Neural cell (in vitro differentiated cells): ENCODE measurements at regions not wholly inside any gene's neighbourhood (a gene's known extent, or its start where the extent isn't known, plus 50 kb on each side); places are given as distances from the start of the nearest gene placed in this dataset.

Source experiments
- H2AFZ ChIP-seq: fragments of 200-600, 300-800 bp; sonication (generic), shearing (Covaris generic); 2 replicates; pipeline ENCODE4 v1.6.0; 2014; ENCODE audit warnings: low read depth, mild to moderate bottlenecking, antibody characterized with exemption, low read length, moderate library complexity
- H3F3A ChIP-seq: fragments of 200-600 bp; shearing (Covaris generic); 2 replicates; pipeline ENCODE4 v1.6.1; 2016; ENCODE audit warnings: mild to moderate bottlenecking, moderate library complexity, mixed read lengths, antibody characterized with exemption, low read length; ENCODE audit not compliant: insufficient read depth, poor library complexity, severe bottlenecking
- H3K27ac ChIP-seq: fragments of 200-600, 300-800 bp; sonication (generic), shearing (Covaris generic); 2 replicates; pipeline ENCODE4 v1.5.1; 2014; ENCODE audit warnings: mild to moderate bottlenecking, low read length, moderate library complexity
- H3K27me3 ChIP-seq: fragments of 300-800, 200-600 bp; sonication (generic), shearing (Covaris generic); 2 replicates; pipeline ENCODE4 v1.6.0; 2014; ENCODE audit warnings: mild to moderate bottlenecking, low read depth, low read length, moderate library complexity; ENCODE audit not compliant: insufficient read depth
- H3K36me3 ChIP-seq: fragments of 300-800, 200-600 bp; sonication (generic), shearing (Covaris generic); 2 replicates; pipeline ENCODE4 v1.5.1; 2014; ENCODE audit warnings: mild to moderate bottlenecking, antibody characterized with exemption, low read length, moderate library complexity; ENCODE audit not compliant: insufficient read depth
- H3K4me2 ChIP-seq: fragments of 300-800, 200-600 bp; sonication (generic), shearing (Covaris generic); 2 replicates; pipeline ENCODE4 v1.6.0; 2014; ENCODE audit warnings: mild to moderate bottlenecking, low read length
- H3K4me3 ChIP-seq: fragments of 300-800, 200-600 bp; sonication (generic), shearing (Covaris generic); 2 replicates; pipeline ENCODE4 v1.5.1; 2014; ENCODE audit warnings: mild to moderate bottlenecking, low read length, moderate library complexity
- H3K79me2 ChIP-seq: fragments of 200-600 bp; shearing (Covaris generic); replicated peaks from 2 replicates; pipeline ENCODE4 v1.6.0; 2014; ENCODE audit warnings: mild to moderate bottlenecking, low read length, moderate library complexity; ENCODE audit not compliant: insufficient read depth
- H3K9ac ChIP-seq: fragments of 300-800, 200-600 bp; sonication (generic), shearing (Covaris generic); 2 replicates; pipeline ENCODE4 v1.6.1; 2016; ENCODE audit warnings: mild to moderate bottlenecking, low read length, mixed read lengths
- H3K9me2 ChIP-seq: fragments of 200-600 bp; shearing (Covaris generic); 2 replicates; pipeline ENCODE4 v1.6.1; 2016; ENCODE audit warnings: mild to moderate bottlenecking, low read length, mixed read lengths; ENCODE audit not compliant: insufficient read depth
- H3K9me3 ChIP-seq: fragments of 200-600, 300-800 bp; sonication (generic), shearing (Covaris generic); 2 replicates; pipeline ENCODE4 v1.6.1; 2016; ENCODE audit warnings: mild to moderate bottlenecking, mixed run types, low read length, moderate library complexity, mixed read lengths
- H4K20me1 ChIP-seq: fragments of 200-600 bp; shearing (Covaris generic); 2 replicates; pipeline ENCODE4 v1.6.1; 2016; ENCODE audit warnings: mild to moderate bottlenecking, mixed run types; ENCODE audit not compliant: insufficient read depth
- CTCF ChIP-seq: fragments of 450-650 bp; IDR thresholded peaks from 2 replicates; pipeline ENCODE4 v1.5.1; 2014; ENCODE audit warnings: antibody characterized with exemption, mild to moderate bottlenecking, moderate library complexity; ENCODE audit not compliant: poor library complexity, severe bottlenecking
- EP300 ChIP-seq: fragments of 450-650 bp; conservative IDR thresholded peaks from 2 replicates; pipeline ENCODE4 v1.6.1; 2014; ENCODE audit warnings: antibody characterized with exemption, mild to moderate bottlenecking, moderate library complexity; ENCODE audit not compliant: poor library complexity, severe bottlenecking
- EZH2 ChIP-seq: fragments of 200-600, 300-800 bp; shearing (Covaris generic), sonication (generic); IDR thresholded peaks from 2 replicates; pipeline ENCODE4 v1.6.1; 2014; ENCODE audit warnings: antibody characterized with exemption, low read length, borderline replicate concordance, mild to moderate bottlenecking; ENCODE audit not compliant: insufficient read depth, poor library complexity, severe bottlenecking
- MXI1 ChIP-seq: fragments of 450-650 bp; conservative IDR thresholded peaks from 2 replicates; pipeline ENCODE4 v1.6.1; 2014; ENCODE audit warnings: antibody characterized with exemption, mild to moderate bottlenecking; ENCODE audit not compliant: poor library complexity, severe bottlenecking
- POLR2AphosphoS5 ChIP-seq: IDR thresholded peaks from 2 replicates; pipeline ENCODE4 v1.6.1; 2012
- RAD21 ChIP-seq: fragments of 450-650 bp; conservative IDR thresholded peaks from 2 replicates; pipeline ENCODE4 v1.6.1; 2014; ENCODE audit warnings: antibody characterized with exemption, mild to moderate bottlenecking, moderate library complexity
- SMC3 ChIP-seq: fragments of 450-650 bp; conservative IDR thresholded peaks from 2 replicates; pipeline ENCODE4 v1.6.1; 2014; ENCODE audit warnings: antibody characterized with exemption, mild to moderate bottlenecking, moderate library complexity; ENCODE audit not compliant: poor library complexity
- TAF1 ChIP-seq: IDR thresholded peaks from 2 replicates; pipeline ENCODE4 v1.6.1; 2012; ENCODE audit warnings: low read depth
- TF ChIP-seq, protein P1 (sequence below): IDR thresholded peaks from 2 replicates; pipeline ENCODE4 v1.6.1; 2012; ENCODE audit warnings: borderline replicate concordance

- Histone ChIP-seq H3K4me2 (no peak overlapping the region), H3K79me2 (no peaks in the 10 kb centered on the region), H2AFZ (no peak overlapping the region)
Observed at GRCh38 chr5:96318569-96319110, 114.4 kb downstream of the PCSK1 start.

DNA sequence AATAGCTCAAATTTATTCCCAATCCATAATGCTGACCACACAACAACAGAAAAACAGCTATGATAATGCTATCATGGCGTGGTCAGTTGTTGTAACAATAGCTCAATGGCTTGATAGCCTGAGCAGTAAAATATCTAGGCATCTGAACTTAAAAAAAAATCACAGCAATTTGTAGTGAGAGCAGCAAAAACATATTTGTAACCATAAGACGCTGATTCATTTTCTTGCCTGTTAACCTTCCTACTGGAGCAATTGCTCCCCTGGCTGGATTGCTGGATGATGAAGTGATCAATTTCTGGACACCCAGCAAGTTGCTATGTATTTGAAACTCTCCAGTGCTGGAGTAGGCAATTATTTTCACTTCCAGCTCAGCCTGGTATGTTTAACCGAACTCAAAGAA is 115.1 kb downstream of the PCSK1 start:
- Histone ChIP-seq H3K9me2 (no peaks in the 10 kb centered on the region), H3K27ac (no peak overlapping the region), H2AFZ (no peak overlapping the region), H4K20me1 (no peaks in the 10 kb centered on the region), H3K4me3 (no peak overlapping the region), H3K27me3 (no peaks in the 10 kb centered on the region), H3K4me2 (no peak overlapping the region), H3K9me3 (no peaks in the 10 kb centered on the region), H3K79me2 (no peaks in the 10 kb centered on the region), H3K9ac (no peak overlapping the region), H3F3A (no peaks in the 10 kb centered on the region), H3K36me3 (no peaks in the 10 kb centered on the region)
- peak; percentile 74 for TF ChIP-seq POLR2AphosphoS5
- no peak for TF ChIP-seq MXI1

More at GRCh38 chr5:96318569-96319110, 114.4 kb downstream of the PCSK1 start:
- no peaks in the 10 kb centered on the region for H3K9me3 ChIP-seq
- H3K4me3 ChIP-seq, result no peak overlapping the region
- H3K9me2 ChIP-seq, result no peaks in the 10 kb centered on the region
- H3K9ac ChIP-seq, result no peak overlapping the region
- H3K27ac ChIP-seq, result peak overlapping the region; percentile 7
- H3K36me3 ChIP-seq, result no peaks in the 10 kb centered on the region
- H4K20me1 ChIP-seq, result no peaks in the 10 kb centered on the region
- H3K27me3 ChIP-seq, result no peaks in the 10 kb centered on the region
- H3F3A ChIP-seq, result no peaks in the 10 kb centered on the region
- TF ChIP-seq SMC3, result no peak
- peak; percentile 65 for TF ChIP-seq POLR2AphosphoS5
- TF ChIP-seq EP300, result peak; percentile 86
- TF ChIP-seq, protein P1, sequence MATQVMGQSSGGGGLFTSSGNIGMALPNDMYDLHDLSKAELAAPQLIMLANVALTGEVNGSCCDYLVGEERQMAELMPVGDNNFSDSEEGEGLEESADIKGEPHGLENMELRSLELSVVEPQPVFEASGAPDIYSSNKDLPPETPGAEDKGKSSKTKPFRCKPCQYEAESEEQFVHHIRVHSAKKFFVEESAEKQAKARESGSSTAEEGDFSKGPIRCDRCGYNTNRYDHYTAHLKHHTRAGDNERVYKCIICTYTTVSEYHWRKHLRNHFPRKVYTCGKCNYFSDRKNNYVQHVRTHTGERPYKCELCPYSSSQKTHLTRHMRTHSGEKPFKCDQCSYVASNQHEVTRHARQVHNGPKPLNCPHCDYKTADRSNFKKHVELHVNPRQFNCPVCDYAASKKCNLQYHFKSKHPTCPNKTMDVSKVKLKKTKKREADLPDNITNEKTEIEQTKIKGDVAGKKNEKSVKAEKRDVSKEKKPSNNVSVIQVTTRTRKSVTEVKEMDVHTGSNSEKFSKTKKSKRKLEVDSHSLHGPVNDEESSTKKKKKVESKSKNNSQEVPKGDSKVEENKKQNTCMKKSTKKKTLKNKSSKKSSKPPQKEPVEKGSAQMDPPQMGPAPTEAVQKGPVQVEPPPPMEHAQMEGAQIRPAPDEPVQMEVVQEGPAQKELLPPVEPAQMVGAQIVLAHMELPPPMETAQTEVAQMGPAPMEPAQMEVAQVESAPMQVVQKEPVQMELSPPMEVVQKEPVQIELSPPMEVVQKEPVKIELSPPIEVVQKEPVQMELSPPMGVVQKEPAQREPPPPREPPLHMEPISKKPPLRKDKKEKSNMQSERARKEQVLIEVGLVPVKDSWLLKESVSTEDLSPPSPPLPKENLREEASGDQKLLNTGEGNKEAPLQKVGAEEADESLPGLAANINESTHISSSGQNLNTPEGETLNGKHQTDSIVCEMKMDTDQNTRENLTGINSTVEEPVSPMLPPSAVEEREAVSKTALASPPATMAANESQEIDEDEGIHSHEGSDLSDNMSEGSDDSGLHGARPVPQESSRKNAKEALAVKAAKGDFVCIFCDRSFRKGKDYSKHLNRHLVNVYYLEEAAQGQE, result peak; percentile 88

DNA sequence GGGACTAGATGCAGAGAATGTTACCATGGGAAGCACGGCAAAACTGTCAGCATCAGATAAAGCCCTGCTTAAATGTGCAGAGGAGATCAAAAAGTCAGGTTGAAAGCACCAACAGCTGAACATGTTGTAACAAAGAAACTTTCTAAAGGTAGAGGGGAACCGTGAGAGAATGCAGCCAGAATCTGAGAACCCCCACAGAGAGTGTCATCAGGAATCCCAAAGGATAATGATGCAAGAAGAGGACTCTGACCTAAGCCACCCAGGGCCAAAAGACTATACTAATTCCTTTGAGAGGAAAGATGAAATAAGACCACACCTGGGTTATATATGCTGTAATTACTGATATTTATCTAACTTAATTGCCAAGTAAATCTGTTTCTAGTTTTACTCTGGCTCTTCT is 116.6 kb downstream of the PCSK1 start:
- Histone ChIP-seq H4K20me1 (no peaks in the 10 kb centered on the region), H3K4me3 (no peak overlapping the region), H3K36me3 (no peaks in the 10 kb centered on the region), H3K27ac (no peak overlapping the region), H3K9me2 (no peaks in the 10 kb centered on the region), H3K4me2 (no peak overlapping the region), H3K9me3 (no peaks in the 10 kb centered on the region), H3K79me2 (no peaks in the 10 kb centered on the region), H2AFZ (no peak overlapping the region), H3F3A (no peaks in the 10 kb centered on the region), H3K9ac (no peak overlapping the region), H3K27me3 (no peaks in the 10 kb centered on the region)
- no peak for TF ChIP-seq RAD21
- TF ChIP-seq, protein P1, result no peak
- no peak for TF ChIP-seq SMC3
- TF ChIP-seq CTCF, result no peak
- TF ChIP-seq EP300, result no peak
- TF ChIP-seq POLR2AphosphoS5, result no peak
- no peak for TF ChIP-seq TAF1
- TF ChIP-seq MXI1, result no peak
- no peak for TF ChIP-seq EZH2
